SK-N-MC (cell line): ENCODE measurements at regions not wholly inside any gene's neighbourhood (a gene's known extent, or its start where the extent isn't known, plus 50 kb on each side); places are given as distances from the start of the nearest gene placed in this dataset.

ENCODE experiments used
- EZH2 ChIP-seq: fragments of 200-600 bp; sonication (generic); IDR thresholded peaks from one replicate; pipeline ENCODE4 v1.6.1; 2017; ENCODE audit warnings: antibody characterized with exemption
- FOXP2 ChIP-seq: optimal IDR thresholded peaks from 2 replicates; pipeline ENCODE3; 2011; ENCODE audit warnings: mild to moderate bottlenecking, moderate library complexity; ENCODE audit not compliant: insufficient read depth; ENCODE audit errors: extremely low read length, control extremely low read depth
- POLR2AphosphoS5 ChIP-seq: IDR thresholded peaks from 2 replicates; pipeline ENCODE4 v1.6.1; 2012; ENCODE audit warnings: mild to moderate bottlenecking, low read depth, low read length, borderline replicate concordance

GRCh38 chr4:64893205-64893604, 484.0 kb upstream of the TECRL start:
- TF ChIP-seq POLR2AphosphoS5 (no peak), EZH2 (no peak), FOXP2 (no peak)
